LNCaP clone FGC (cell line): ENCODE measurements at regions not wholly inside any gene's neighbourhood (a gene's known extent, or its start where the extent isn't known, plus 50 kb on each side); places are given as distances from the start of the nearest gene placed in this dataset.

Source experiments
- DNase-seq: peaks from one replicate; pipeline ENCODE4 v3.0.0-alpha.2; 2011; ENCODE audit warnings: low read depth
- H3K4me3 ChIP-seq: 2 replicates; pipeline ENCODE4 v1.5.1; 2011; ENCODE audit warnings: mild to moderate bottlenecking, low read depth, low read length, control low read depth
- TF ChIP-seq, protein P1 (sequence below): IDR thresholded peaks from 2 replicates; pipeline ENCODE4 v1.5.1; 2012; ENCODE audit warnings: mild to moderate bottlenecking; ENCODE audit not compliant: control insufficient read depth, insufficient read depth; ENCODE audit errors: extremely low read depth

DNA sequence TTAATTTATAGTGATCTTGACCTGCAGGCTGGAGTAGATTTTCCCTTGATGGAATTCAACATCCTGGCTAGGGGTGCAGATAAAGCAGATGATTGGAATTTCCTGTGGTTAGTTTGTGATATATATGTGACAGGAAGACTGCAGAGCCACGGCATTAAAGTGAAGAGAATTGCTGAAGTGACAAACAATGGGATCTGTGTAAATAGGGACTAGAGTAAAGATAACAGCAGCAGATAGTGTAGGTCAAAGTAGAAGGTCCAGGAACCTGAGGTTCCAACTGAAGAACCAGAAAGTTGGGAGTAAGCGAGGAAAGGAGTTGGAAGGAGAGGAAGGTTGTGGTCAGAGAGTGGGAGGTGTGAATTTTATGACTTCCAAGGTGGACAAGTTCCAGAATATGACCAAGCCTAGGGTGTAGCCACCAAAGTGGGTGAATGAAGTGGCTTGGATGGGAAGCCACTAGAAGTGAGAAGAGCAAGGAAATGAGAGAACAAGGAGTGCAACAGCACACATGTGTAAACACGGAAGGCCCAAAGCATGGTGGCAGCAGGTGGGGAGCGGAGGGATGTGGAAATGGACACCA, 325.0 kb downstream of the RAB28 start:
- DNase-seq, result no peak
- TF ChIP-seq, protein P1, sequence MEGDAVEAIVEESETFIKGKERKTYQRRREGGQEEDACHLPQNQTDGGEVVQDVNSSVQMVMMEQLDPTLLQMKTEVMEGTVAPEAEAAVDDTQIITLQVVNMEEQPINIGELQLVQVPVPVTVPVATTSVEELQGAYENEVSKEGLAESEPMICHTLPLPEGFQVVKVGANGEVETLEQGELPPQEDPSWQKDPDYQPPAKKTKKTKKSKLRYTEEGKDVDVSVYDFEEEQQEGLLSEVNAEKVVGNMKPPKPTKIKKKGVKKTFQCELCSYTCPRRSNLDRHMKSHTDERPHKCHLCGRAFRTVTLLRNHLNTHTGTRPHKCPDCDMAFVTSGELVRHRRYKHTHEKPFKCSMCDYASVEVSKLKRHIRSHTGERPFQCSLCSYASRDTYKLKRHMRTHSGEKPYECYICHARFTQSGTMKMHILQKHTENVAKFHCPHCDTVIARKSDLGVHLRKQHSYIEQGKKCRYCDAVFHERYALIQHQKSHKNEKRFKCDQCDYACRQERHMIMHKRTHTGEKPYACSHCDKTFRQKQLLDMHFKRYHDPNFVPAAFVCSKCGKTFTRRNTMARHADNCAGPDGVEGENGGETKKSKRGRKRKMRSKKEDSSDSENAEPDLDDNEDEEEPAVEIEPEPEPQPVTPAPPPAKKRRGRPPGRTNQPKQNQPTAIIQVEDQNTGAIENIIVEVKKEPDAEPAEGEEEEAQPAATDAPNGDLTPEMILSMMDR, result no peak
- no peak overlapping the region for H3K4me3 ChIP-seq

DNA sequence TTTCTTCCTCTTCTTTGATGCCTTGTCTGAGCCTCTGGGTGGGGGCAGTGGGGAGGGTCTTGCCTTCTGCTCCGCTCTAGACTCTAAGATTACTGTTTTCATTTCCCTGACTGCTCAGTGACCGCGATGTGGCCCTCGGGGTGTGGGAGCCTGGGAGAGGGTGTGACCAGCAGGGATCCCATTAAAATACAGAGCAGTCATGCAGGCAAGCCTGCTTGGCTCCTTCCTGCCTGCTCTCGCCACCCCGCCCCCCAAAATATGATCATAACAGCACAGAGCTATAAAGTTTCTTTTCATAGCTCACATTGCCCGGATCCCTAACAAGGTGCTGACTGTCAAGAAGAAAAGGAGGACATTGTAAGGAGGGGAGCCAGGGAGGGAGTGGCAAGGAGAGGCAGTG, 332.9 kb downstream of the RAB28 start:
- TF ChIP-seq, protein P1, result no peak
- no peak for DNase-seq
- H3K4me3 ChIP-seq, result no peak overlapping the region

DNA sequence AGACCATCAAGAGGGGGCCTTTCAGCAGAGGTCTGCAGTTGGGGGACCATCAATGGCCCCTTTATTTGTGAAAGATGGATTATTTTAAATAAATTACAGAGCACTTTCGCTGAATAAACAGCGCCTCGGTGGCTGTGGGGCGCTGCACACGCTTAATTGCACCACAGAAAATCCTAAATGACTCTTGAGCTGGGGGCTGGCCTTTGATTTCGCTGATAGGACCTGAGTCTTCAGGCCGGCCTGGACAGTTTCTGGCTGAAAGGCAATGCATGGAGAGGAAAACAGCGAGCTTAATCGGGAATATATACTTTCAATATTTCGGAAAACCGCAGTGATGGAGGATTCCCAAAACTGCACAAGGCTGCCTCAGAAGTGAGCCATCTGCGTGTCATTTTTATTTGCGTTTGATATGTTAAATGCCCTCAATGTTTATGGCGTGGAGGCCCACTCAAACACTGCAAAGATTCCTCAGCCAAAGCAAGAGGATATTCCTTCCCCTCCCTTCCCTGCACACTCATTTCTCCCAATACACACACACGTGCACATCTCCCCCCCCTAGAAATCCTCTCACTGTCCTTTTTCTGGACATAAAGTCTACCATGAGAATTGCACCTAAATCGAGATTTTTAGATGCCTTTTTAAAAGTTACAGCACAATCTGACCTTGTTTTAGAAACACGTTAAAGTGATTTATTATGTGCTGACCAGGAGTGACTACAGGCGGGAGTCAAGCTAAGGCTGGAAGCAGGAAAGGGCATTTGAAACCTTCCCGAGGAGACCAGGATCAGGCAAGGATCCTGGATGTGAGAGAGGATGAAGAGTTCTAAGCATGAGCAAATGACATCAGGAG, 340.7 kb downstream of the RAB28 start:
- TF ChIP-seq, protein P1, result no peak
- no peak overlapping the region for H3K4me3 ChIP-seq
- no peak for DNase-seq

DNA sequence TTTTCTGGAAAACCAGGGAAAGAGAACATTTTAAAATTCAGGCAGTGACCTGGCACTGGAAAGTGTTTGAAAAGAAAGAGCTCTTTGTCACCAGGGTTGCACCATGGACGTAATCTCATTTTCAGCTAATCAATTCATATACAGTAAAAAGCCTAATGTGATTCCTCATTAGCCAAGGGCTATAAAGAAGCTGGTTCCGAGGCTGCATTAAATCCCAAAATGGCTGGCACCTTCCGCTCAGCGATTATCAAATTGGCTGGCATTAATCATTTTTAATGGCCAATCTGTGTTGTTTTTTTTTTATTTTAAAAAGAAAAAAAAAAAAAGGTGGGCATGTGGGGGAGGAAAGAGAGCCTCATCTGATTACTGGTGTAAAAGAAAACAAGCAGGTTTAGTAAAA, 341.4 kb downstream of the RAB28 start:
- no peak for DNase-seq
- TF ChIP-seq, protein P1, result no peak

DNA sequence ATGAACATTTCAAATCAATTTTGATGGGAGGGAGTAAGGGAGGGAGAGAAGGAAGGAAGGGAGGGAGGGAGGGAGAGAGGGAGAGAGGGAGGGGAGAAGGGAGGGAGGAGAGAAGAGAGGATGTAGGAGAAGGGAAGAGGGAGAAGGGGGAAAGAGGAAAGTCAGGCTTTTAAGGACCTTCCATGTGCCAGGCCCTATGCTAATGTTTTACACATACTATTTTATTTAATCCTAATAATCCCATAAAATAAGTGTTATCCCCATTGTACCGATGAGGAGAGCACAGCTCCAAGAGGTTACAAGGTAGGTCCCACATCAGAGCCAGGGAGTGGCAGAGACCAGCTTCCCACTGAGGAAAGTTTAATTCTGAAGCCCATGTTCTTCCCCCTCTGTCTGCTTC, 341.9 kb downstream of the RAB28 start:
- no peak for DNase-seq
- no peak overlapping the region for H3K4me3 ChIP-seq
- TF ChIP-seq, protein P1, result no peak

More for the DNA sequence above, 341.4 kb downstream of the RAB28 start:
- H3K4me3 ChIP-seq, result no peak overlapping the region

DNA sequence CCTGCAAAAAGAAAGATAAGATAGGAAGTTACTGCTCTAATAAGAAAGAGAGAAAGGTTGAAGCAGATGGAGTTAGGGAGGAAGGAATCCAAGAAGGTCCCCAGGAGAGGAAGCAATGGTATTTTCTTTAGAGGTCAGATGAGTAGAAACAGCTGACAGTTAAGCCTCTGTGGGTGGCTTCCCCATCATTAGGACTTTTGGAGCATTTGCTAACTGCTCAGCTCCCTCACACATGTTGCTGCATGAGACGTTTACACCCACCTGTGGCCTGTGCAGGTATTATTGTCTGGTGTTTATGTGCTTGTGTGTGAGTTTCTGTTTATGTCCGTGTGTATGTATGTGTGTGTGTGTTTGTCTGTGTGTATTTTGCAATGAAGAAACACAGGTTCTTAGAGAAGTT, 346.8 kb downstream of the RAB28 start:
- DNase-seq, result no peak
- no peak overlapping the region for H3K4me3 ChIP-seq
- TF ChIP-seq, protein P1, result no peak
